ENCODE measurements at regions not wholly inside any gene's neighbourhood (a gene's known extent, or its start where the extent isn't known, plus 50 kb on each side); places are given as distances from the start of the nearest gene placed in this dataset.

DNA sequence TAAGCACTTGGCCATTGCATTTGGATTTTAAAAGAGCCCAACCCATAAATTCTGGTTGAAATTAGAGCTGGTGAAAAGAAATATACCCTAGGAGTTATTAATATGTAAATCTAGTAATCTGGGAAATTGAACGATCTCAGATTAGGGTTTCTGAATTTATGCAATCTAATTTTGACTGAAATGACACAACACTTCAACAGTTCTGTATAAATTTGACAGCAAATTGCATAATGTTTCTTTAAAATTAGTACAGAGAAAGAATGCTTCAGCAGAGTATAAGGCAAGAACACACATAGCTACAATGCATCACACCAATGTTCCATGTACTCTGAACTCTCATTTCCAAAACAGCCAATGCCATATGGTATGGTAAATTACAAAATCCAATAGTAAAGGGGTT lies 201.5 kb upstream of the ITGA4 start:
- H3K36me3 Mint-ChIP-seq, result no peaks in the 10 kb centered on the region
- no peaks in the 10 kb centered on the region for H3K4me1 Mint-ChIP-seq
- no peak for ATAC-seq (ENCODE audit: low read depth)

DNA sequence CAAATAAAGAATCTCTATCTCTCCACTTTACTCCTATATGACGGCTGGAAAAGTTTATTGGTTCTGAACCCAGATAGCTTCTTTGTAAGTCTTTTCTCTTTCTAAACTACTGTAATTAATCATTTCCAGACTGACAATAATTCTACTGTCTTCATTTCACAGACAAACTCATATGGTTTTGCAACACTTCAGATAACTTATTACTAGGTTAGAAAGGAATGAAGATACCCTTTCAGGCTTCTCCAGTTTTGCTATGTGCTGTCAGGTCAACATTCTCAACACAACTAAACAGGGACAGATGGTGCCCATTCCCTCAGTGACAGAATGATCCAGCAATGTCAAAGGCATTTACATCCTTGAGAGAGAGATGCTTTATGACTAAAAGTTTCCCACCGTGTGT lies 198.5 kb upstream of the ITGA4 start:
- H3K27ac Mint-ChIP-seq, result no peak overlapping the region
- H3K9me3 Mint-ChIP-seq, result no peaks in the 10 kb centered on the region
- DNase-seq (ENCODE audit: low spot score in 2 of 2), result no peak
- peaks cover 1% of the 10 kb centered on the region for H3K27me3 Mint-ChIP-seq
- no peak for ATAC-seq (ENCODE audit: low read depth)
- no peak overlapping the region for H3K4me3 Mint-ChIP-seq
- H3K36me3 Mint-ChIP-seq, result no peaks in the 10 kb centered on the region
- no peaks in the 10 kb centered on the region for H3K4me1 Mint-ChIP-seq

More for the DNA sequence above, 201.5 kb upstream of the ITGA4 start:
- Mint-ChIP-seq H3K4me3 (no peak overlapping the region), H3K27ac (no peak overlapping the region), H3K9me3 (no peaks in the 10 kb centered on the region), H3K27me3 (peaks cover 1% of the 10 kb centered on the region)
- DNase-seq (ENCODE audit: low spot score in 2 of 2), result no peak

DNA sequence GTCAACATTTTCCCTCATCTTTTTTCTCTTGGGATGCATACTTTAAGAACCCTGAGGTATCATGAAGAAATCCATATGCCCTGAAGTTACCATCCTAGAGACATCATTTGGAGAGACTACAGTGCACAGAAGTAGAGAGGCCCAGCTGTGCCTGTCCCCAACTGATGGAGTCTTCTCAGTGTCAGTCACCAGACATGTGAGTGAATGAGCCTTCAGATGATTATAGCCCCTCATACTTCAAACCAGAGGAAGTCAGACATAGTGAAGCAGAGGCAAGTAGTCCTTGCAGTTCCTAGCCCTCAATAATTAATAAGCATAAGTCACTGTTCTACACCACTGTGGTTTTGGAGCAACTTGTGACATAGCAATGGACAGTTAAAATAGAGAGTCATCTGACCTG lies 194.4 kb upstream of the ITGA4 start:
- DNase-seq (ENCODE audit: low spot score in 2 of 2), result no peak
- Mint-ChIP-seq H3K36me3 (no peaks in the 10 kb centered on the region), H3K4me1 (peaks cover 2% of the 10 kb centered on the region), H3K4me3 (no peak overlapping the region), H3K9me3 (no peaks in the 10 kb centered on the region), H3K27me3 (peaks cover 3% of the 10 kb centered on the region), H3K27ac (no peak overlapping the region)
- ATAC-seq (ENCODE audit: low read depth), result no peak

DNA sequence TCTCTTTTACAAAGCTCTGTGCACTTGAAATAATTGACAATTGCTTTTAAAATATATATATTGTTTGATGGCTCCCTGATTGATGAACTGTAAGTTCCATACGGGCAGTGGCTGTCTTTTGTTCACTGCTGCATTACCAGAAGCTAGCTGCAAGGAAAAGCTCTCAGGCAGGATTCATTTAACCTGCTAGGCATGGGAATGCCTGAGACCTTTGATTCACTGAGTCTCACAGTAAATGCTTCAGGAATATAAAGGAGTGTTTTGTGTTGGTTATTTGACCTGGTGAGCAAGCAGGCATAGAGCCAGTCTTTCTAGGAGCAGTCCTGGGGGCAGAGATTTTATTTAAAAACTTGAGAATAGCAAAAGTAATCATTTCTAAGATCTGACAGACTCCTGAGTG lies 193.2 kb upstream of the ITGA4 start:
- no peak overlapping the region for H3K4me3 Mint-ChIP-seq
- DNase-seq (ENCODE audit: low spot score in 2 of 2), result no peak
- peaks cover 7% of the 10 kb centered on the region for H3K27me3 Mint-ChIP-seq
- H3K36me3 Mint-ChIP-seq, result no peaks in the 10 kb centered on the region
- no peaks in the 10 kb centered on the region for H3K9me3 Mint-ChIP-seq
- H3K27ac Mint-ChIP-seq, result no peak overlapping the region
- no peak for ATAC-seq (ENCODE audit: low read depth)
- H3K4me1 Mint-ChIP-seq, result peaks cover 2% of the 10 kb centered on the region

DNA sequence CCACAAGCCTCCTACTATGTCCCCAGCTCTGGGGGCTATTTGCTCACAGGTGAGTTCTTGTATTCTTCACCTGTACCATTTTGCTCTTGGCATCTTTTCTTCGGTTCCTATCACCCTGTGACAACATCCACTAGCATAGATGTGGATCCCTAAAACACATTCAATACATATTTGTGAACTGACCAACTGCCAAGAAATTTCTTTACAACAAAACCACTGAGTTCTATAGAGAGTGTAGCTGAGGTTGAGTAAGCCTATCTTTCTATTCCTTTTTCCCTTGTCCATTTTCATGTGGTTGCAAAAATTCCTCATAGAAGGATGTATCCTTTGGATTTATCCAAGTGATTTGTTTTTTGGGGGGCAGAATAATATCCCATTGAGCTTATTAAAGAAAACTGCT lies 192.7 kb upstream of the ITGA4 start:
- DNase-seq (ENCODE audit: low spot score in 2 of 2), result no peak
- Mint-ChIP-seq H3K36me3 (no peaks in the 10 kb centered on the region), H3K9me3 (no peaks in the 10 kb centered on the region), H3K4me3 (no peak overlapping the region), H3K27ac (no peak overlapping the region), H3K27me3 (peaks cover 5% of the 10 kb centered on the region), H3K4me1 (peaks cover 2% of the 10 kb centered on the region)
- ATAC-seq (ENCODE audit: low read depth), result no peak

DNA sequence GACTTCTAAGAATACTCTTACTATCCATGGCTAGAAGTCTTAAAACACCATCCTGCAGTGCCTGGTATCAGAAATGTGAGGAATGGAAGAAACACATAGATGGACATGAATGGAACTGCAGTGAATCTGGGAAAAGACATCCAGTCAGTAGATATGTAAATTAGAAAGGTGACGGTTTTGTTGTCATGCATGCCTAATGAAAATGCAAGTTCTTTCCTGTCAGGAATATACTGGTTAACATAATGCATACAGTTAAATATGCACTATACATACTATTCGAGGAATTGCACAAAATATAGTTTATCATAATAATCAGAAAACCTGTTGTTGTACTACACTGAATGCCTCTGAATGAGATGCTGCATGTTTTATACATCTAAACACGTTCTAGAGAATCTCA lies 190.6 kb upstream of the ITGA4 start:
- no peak for ATAC-seq (ENCODE audit: low read depth)
- Mint-ChIP-seq H3K4me3 (no peak overlapping the region), H3K27ac (no peak overlapping the region), H3K9me3 (no peaks in the 10 kb centered on the region), H3K27me3 (peaks cover 5% of the 10 kb centered on the region), H3K36me3 (no peaks in the 10 kb centered on the region), H3K4me1 (peaks cover 2% of the 10 kb centered on the region)
- no peak for DNase-seq (ENCODE audit: low spot score in 2 of 2)

DNA sequence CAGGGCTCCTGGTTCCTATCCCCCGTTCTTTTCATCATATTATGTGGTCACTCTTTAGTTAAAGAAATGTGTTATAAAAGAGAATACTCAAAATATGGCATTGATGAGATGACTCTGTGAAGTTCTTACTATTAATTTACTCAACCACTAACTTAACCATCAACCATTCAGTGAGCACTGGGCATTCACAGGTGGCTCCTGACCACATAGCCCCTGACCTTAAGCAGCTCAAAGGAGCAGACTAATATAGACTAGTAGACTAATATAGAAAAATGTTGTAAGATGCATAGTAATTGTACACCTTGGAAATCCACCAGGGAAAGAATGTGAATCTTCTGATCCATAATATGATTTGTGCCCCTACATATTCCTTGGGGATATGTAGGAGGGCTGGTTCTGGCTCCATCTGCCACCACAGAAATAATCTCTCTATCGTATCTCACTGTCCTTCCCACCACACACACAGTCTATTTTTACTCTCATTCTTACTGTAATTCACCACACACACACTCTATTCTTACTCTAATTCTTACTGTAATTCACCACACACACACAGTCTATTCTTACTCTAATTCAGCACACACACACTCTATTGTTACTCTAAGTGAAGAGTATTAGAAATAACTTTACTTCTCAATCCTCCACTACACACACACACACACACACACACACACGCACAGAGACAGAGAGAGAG lies 188.9 kb upstream of the ITGA4 start:
- Mint-ChIP-seq H3K4me3 (no peak overlapping the region), H3K9me3 (no peaks in the 10 kb centered on the region), H3K27me3 (peaks cover 5% of the 10 kb centered on the region), H3K27ac (no peak overlapping the region), H3K4me1 (peaks cover 2% of the 10 kb centered on the region), H3K36me3 (no peaks in the 10 kb centered on the region)
- no peak for ATAC-seq (ENCODE audit: low read depth)
- no peak for DNase-seq (ENCODE audit: low spot score in 2 of 2)

DNA sequence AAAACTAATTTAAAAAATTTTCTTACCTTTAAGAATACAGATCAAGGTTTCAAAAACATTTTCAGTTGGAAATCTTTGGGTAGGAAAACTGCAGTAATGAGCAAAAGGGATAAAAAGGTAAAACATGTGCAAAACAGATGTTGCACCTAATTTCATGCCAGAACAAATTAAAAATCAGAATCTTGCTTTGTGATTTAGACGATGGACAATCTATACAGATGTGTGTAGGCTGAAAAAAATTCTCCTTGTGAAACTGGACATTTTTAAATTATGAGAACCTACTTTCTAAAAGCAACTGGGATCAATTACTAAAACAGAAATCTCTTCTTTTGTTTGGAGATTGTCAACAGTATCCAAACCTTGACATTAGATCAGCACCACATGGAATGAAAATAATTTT lies 183.2 kb upstream of the ITGA4 start:
- no peak overlapping the region for H3K27ac Mint-ChIP-seq
- no peak for ATAC-seq (ENCODE audit: low read depth)
- no peaks in the 10 kb centered on the region for H3K27me3 Mint-ChIP-seq
- no peaks in the 10 kb centered on the region for H3K36me3 Mint-ChIP-seq
- peaks cover 2% of the 10 kb centered on the region for H3K4me1 Mint-ChIP-seq
- no peak overlapping the region for H3K4me3 Mint-ChIP-seq
- H3K9me3 Mint-ChIP-seq, result no peaks in the 10 kb centered on the region
- no peak for DNase-seq (ENCODE audit: low spot score in 2 of 2)

DNA sequence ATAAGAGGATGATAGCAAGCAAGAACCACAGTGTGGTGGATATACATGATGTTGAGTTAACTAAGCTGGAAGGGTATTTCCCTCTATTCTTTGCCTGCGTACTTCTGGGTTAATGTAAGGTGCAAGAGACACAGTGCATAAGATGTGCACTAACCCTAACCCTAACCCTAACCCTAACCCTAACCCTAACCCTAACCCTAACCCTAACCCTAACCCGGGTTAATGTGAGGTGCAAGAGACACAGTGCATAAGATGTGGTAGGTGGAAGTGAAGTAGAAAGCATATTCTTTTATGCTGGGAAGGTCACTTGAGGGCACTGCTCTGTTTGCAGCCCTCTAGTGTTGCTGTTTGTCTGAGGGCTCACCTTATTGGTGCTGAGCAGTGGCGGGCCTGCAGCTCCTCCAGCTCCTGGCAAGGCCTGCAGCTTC lies 181.5 kb upstream of the ITGA4 start:
- no peak for DNase-seq (ENCODE audit: low spot score in 2 of 2)
- Mint-ChIP-seq H3K27ac (no peak overlapping the region), H3K36me3 (no peaks in the 10 kb centered on the region), H3K4me1 (peaks cover 2% of the 10 kb centered on the region), H3K9me3 (no peaks in the 10 kb centered on the region), H3K27me3 (no peaks in the 10 kb centered on the region), H3K4me3 (no peak overlapping the region)
- peak; percentile 59 for ATAC-seq (ENCODE audit: low read depth)

DNA sequence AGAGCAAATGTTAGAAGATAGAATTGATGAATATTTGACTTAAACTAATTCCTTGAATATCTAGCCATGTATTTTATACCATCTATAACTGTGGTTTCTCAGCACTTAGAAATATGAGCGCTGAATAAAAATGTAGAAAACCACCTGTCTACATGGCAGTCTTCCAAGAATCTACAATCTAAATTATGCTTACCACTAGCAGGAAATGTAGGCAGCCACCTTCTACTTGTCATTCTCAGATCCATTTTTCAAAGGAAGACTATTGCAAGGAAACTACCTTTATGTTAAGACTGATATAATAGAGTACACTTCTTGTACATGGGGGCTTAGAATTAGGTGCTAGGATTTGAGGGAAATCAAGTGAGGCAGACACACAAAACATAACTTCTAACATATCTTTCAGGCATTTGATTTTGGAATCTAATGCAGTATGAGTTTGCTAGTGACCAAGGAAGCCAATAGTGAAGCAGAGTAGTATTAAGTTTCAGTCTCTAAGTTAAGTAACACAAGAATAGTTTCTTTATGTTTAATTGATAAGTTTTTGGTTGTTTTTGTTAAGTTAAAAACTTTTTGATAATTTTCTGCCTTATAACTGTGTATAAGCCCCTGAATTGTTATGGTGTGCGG lies 175.9 kb upstream of the ITGA4 start:
- H3K36me3 Mint-ChIP-seq, result no peaks in the 10 kb centered on the region
- H3K27me3 Mint-ChIP-seq, result no peaks in the 10 kb centered on the region
- no peak for ATAC-seq (ENCODE audit: low read depth)
- no peak overlapping the region for H3K4me3 Mint-ChIP-seq
- no peak overlapping the region for H3K27ac Mint-ChIP-seq
- H3K9me3 Mint-ChIP-seq, result no peaks in the 10 kb centered on the region
- no peak for DNase-seq (ENCODE audit: low spot score in 2 of 2)
- peaks cover 3% of the 10 kb centered on the region for H3K4me1 Mint-ChIP-seq

DNA sequence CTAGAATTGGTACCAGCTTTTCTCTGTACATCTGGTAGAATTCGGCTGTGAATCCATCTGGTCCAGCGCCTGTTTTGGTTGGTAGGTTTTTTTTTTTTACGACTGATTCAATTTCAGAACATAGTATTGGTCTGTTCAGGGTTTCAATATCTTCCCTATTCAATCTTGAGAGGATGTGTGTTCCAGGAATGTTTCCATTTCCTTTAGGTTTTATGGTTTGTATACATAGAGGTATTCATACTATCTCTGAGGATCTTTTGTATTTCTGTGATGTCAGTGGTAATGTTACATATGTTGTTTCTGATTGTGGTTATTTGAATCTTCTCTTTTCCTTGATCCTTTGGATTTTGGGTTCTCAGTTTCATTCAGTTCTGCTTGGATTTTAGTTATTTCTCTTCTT lies 172.1 kb upstream of the ITGA4 start:
- no peak overlapping the region for H3K27ac Mint-ChIP-seq
- ATAC-seq (ENCODE audit: low read depth) (no peak), DNase-seq (ENCODE audit: low spot score in 2 of 2) (no peak)
- H3K4me3 Mint-ChIP-seq, result no peak overlapping the region
- H3K27me3 Mint-ChIP-seq, result no peaks in the 10 kb centered on the region
- H3K4me1 Mint-ChIP-seq, result peaks cover 3% of the 10 kb centered on the region
- no peaks in the 10 kb centered on the region for H3K9me3 Mint-ChIP-seq
- H3K36me3 Mint-ChIP-seq, result no peaks in the 10 kb centered on the region

DNA sequence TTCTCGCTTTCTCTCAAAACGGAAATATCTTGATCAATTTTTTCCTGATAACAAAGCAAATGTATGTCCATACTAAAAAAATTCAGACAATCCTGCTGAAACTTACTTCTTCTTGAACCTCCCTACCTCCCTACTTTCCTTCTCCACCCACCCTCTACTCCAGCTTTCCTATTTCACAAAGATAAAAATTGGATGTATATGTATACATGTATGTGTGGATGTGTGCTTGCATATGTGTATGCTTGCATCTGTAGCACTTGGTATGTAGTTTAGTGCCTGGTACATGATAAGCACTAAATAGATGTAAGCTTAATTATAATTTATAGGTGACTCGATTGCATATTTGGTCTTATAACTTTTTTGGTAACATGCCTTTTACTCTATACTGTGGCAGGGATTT lies 167.5 kb upstream of the ITGA4 start:
- no peak overlapping the region for H3K27ac Mint-ChIP-seq
- DNase-seq (ENCODE audit: low spot score in 2 of 2) (no peak), ATAC-seq (ENCODE audit: low read depth) (no peak)
- H3K4me3 Mint-ChIP-seq, result no peak overlapping the region
- H3K4me1 Mint-ChIP-seq, result peaks cover 4% of the 10 kb centered on the region
- no peaks in the 10 kb centered on the region for H3K27me3 Mint-ChIP-seq
- H3K9me3 Mint-ChIP-seq, result no peaks in the 10 kb centered on the region
- H3K36me3 Mint-ChIP-seq, result no peaks in the 10 kb centered on the region

DNA sequence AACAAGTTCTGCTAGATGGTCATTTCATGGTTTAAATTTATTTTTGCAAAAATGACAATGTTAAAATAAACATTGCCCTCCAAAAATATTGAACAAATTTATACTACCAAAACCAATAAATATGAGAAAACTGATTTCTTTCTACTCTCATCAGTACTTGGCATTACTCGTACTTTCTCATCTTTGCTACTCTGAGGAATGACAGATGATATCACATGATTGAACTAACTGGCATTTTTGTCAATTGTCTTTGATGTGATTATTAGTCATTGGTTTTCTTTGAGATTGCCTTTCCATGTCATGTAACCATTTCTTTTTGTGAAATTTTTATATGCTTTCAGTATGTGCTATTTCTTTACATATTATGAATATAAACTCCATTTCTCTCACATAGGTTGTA lies 167.0 kb upstream of the ITGA4 start:
- H3K4me1 Mint-ChIP-seq, result peaks cover 4% of the 10 kb centered on the region
- no peak overlapping the region for H3K4me3 Mint-ChIP-seq
- DNase-seq (ENCODE audit: low spot score in 2 of 2), result no peak
- no peaks in the 10 kb centered on the region for H3K27me3 Mint-ChIP-seq
- H3K27ac Mint-ChIP-seq, result no peak overlapping the region
- no peak for ATAC-seq (ENCODE audit: low read depth)
- H3K36me3 Mint-ChIP-seq, result no peaks in the 10 kb centered on the region
- H3K9me3 Mint-ChIP-seq, result no peaks in the 10 kb centered on the region

DNA sequence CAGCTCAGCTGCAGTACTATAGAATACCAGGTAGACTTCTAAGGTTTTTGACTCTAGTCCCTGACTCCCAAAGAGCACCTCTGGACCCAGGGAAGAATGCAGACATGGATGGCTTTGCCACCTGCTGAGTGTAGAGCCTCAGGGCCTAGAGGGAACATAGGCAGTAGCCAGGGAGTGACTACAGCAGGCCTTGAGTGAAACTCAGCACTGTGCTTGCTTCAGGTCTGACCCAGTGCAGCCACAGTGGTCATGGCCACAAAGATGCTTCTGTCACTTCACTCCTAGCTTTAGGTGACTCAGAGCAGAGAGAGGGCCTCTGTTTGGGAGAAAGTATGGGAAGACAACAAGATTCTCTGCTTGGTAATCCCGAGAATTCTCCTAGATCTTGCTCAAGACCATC lies 162.2 kb upstream of the ITGA4 start:
- Mint-ChIP-seq H3K36me3 (peaks cover 6% of the 10 kb centered on the region), H3K4me3 (no peak overlapping the region)

More for the DNA sequence above, 162.2 kb upstream of the ITGA4 start:
- Mint-ChIP-seq H3K4me1 (peaks cover 4% of the 10 kb centered on the region), H3K9me3 (peaks cover 12% of the 10 kb centered on the region), H3K27ac (no peak overlapping the region), H3K27me3 (no peaks in the 10 kb centered on the region)
- DNase-seq (ENCODE audit: low spot score in 2 of 2) (no peak), ATAC-seq (ENCODE audit: low read depth) (no peak)

Measured in memory B cell (primary cell).